ENCODE measurements at regions not wholly inside any gene's neighbourhood (a gene's known extent, or its start where the extent isn't known, plus 50 kb on each side); places are given as distances from the start of the nearest gene placed in this dataset.

- H3K4me1 ChIP-seq = no peaks in the 10 kb centered on the region
- TF ChIP-seq EP300 (IDR thresholded peaks at IDR 0.05) (no peak), POLR2AphosphoS5 (IDR thresholded peaks at IDR 0.05) (no peak), CTCF (IDR thresholded peaks at IDR 0.05) (no peak)
- no peak overlapping the region for H3K27ac ChIP-seq (replicated peaks in 1 of 4)
- H3K9me3 ChIP-seq = no peaks in the 10 kb centered on the region
- intact Hi-C loops (cut with DNase I) = no loop called here
- H3K4me3 ChIP-seq = no peak overlapping the region
- H3K36me3 ChIP-seq = no peaks in the 10 kb centered on the region
- 27% methylated on average over 1 of the region's 1 CpG for WGBS
- DNase-seq (ENCODE audit: extremely low spot score) = no peak
- H3K27me3 ChIP-seq = no peaks in the 10 kb centered on the region
Measured at GRCh38 chr6:102679865-102680264, 1286.4 kb downstream of the GRIK2 start.

GRCh38 chr6:102677225-102677624, 1283.7 kb downstream of the GRIK2 start:
- Histone ChIP-seq H3K4me3 (no peak overlapping the region), H3K27me3 (no peaks in the 10 kb centered on the region), H3K27ac (replicated peaks in 1 of 4) (no peak overlapping the region), H3K9me3 (no peaks in the 10 kb centered on the region), H3K36me3 (no peaks in the 10 kb centered on the region), H3K4me1 (no peaks in the 10 kb centered on the region)
- intact Hi-C loops (cut with DNase I) = no loop called here
- WGBS = 31% methylated on average over 1 of the region's 1 CpG
- no peak for TF ChIP-seq EP300 (IDR thresholded peaks at IDR 0.05)
- TF ChIP-seq POLR2AphosphoS5 (IDR thresholded peaks at IDR 0.05) = no peak
- TF ChIP-seq POLR2A (IDR thresholded peaks at IDR 0.05; ENCODE audit: low read depth) = no peak
- DNase-seq (ENCODE audit: extremely low spot score) = no peak

- H3K36me3 ChIP-seq = no peaks in the 10 kb centered on the region
- H3K4me3 ChIP-seq = no peak overlapping the region
- no peak for TF ChIP-seq POLR2AphosphoS5 (IDR thresholded peaks at IDR 0.05)
- TF ChIP-seq CTCF (IDR thresholded peaks at IDR 0.05) = no peak
- no peak for TF ChIP-seq POLR2A (IDR thresholded peaks at IDR 0.05; ENCODE audit: low read depth)
- no peak for TF ChIP-seq EP300 (IDR thresholded peaks at IDR 0.05)
- WGBS = 45% methylated on average over 1 of the region's 1 CpG
- DNase-seq (ENCODE audit: extremely low spot score) = no peak
- no peaks in the 10 kb centered on the region for H3K27me3 ChIP-seq
- intact Hi-C loops (cut with DNase I) = no loop called here
- H3K4me1 ChIP-seq = no peaks in the 10 kb centered on the region
- H3K27ac ChIP-seq (replicated peaks in 1 of 4) = no peak overlapping the region
- H3K9me3 ChIP-seq = no peaks in the 10 kb centered on the region
Measured at GRCh38 chr6:102670735-102671134, 1277.2 kb downstream of the GRIK2 start.

GRCh38 chr6:102662851-102663250, 1269.3 kb downstream of the GRIK2 start:
- Histone ChIP-seq H3K27ac (replicated peaks in 1 of 4) (no peak overlapping the region), H3K4me3 (no peak overlapping the region), H3K36me3 (no peaks in the 10 kb centered on the region), H3K4me1 (no peaks in the 10 kb centered on the region), H3K27me3 (no peaks in the 10 kb centered on the region), H3K9me3 (no peaks in the 10 kb centered on the region)
- 76% methylated on average over 3 of the region's 3 CpGs for WGBS
- TF ChIP-seq CTCF (IDR thresholded peaks at IDR 0.05) (no peak), POLR2A (IDR thresholded peaks at IDR 0.05; ENCODE audit: low read depth) (no peak), POLR2AphosphoS5 (IDR thresholded peaks at IDR 0.05) (no peak), EP300 (IDR thresholded peaks at IDR 0.05) (no peak)
- intact Hi-C loops (cut with DNase I) = no loop called here
- no peak for DNase-seq (ENCODE audit: extremely low spot score)

- no peaks in the 10 kb centered on the region for H3K4me1 ChIP-seq
- intact Hi-C loops (cut with DNase I) = no loop called here
- no peak for TF ChIP-seq EP300 (IDR thresholded peaks at IDR 0.05)
- TF ChIP-seq POLR2AphosphoS5 (IDR thresholded peaks at IDR 0.05) = no peak
- no peak for TF ChIP-seq POLR2A (IDR thresholded peaks at IDR 0.05; ENCODE audit: low read depth)
- TF ChIP-seq CTCF (IDR thresholded peaks at IDR 0.05) = no peak
- H3K4me3 ChIP-seq = no peak overlapping the region
- no peak overlapping the region for H3K27ac ChIP-seq (replicated peaks in 1 of 4)
- no peaks in the 10 kb centered on the region for H3K9me3 ChIP-seq
- DNase-seq (ENCODE audit: extremely low spot score) = no peak
- 35% methylated on average over 3 of the region's 5 CpGs for WGBS
- H3K27me3 ChIP-seq = no peaks in the 10 kb centered on the region
- H3K36me3 ChIP-seq = no peaks in the 10 kb centered on the region
Measured at GRCh38 chr6:102660303-102660702, 1266.8 kb downstream of the GRIK2 start.

Data from esophagus muscularis mucosa (tissue), 4 donors.